Natural killer cell (primary cell): ENCODE measurements at regions not wholly inside any gene's neighbourhood (a gene's known extent, or its start where the extent isn't known, plus 50 kb on each side); places are given as distances from the start of the nearest gene placed in this dataset.

Experiments used
- ATAC-seq, 3 donors: fragments of 150-1000 bp in 2 of 3; fragments of 200-7000 bp in 1 of 3; cut with Tn5 transposase; 1 replicate in 1 of 3; 2 replicates in 2 of 3; pipeline ENCODE4 v1.10.0; 2021; ENCODE audit warnings: mild to moderate bottlenecking in 2 of 3, moderate library complexity in 2 of 3
- DNase-seq, 2 donors: peaks; one replicate each; pipeline versions ENCODE4 v3.0.0 to v3.0.0-alpha.2; 2013 to 2021; ENCODE audit warnings: mixed read lengths in 1 of 2
- H3K27ac ChIP-seq: one replicate; pipeline ENCODE4 v1.5.1; 2013; ENCODE audit warnings: mild to moderate bottlenecking, low read length
- H3K27me3 ChIP-seq: one replicate; pipeline ENCODE4 v1.6.1; 2013; ENCODE audit warnings: low read length; ENCODE audit not compliant: control insufficient read depth, insufficient read depth
- H3K36me3 ChIP-seq: one replicate; pipeline ENCODE4 v1.6.1; 2013; ENCODE audit warnings: low read length; ENCODE audit not compliant: control insufficient read depth, insufficient read depth
- H3K4me1 ChIP-seq: one replicate; pipeline ENCODE4 v1.6.1; 2013; ENCODE audit warnings: low read length; ENCODE audit not compliant: control insufficient read depth, insufficient read depth
- H3K4me3 ChIP-seq: one replicate; pipeline ENCODE4 v1.5.1; 2013; ENCODE audit warnings: low read length
- H3K9me3 ChIP-seq: one replicate; pipeline ENCODE4 v1.6.1; 2013; ENCODE audit warnings: low read length; ENCODE audit not compliant: control insufficient read depth, insufficient read depth
- H3K27ac Mint-ChIP-seq, 2 donors: one replicate each; pipeline ENCODE4 v1.8.0; 2022; ENCODE audit warnings: mild to moderate bottlenecking in 2 of 2, mixed read lengths in 2 of 2, moderate library complexity in 1 of 2
- H3K27me3 Mint-ChIP-seq, 2 donors: one replicate each; pipeline ENCODE4 v1.8.0; 2022; ENCODE audit warnings: low read depth in 2 of 2, mixed read lengths in 2 of 2
- H3K36me3 Mint-ChIP-seq: one replicate; pipeline ENCODE4 v1.8.0; 2022; ENCODE audit warnings: mixed read lengths
- H3K4me1 Mint-ChIP-seq, 2 donors: one replicate each; pipeline ENCODE4 v1.8.0; 2022; ENCODE audit warnings: mixed read lengths in 2 of 2
- H3K4me3 Mint-ChIP-seq: one replicate; pipeline ENCODE4 v1.8.0; 2022; ENCODE audit warnings: mild to moderate bottlenecking, moderate library complexity, mixed read lengths
- H3K9me3 Mint-ChIP-seq, 2 donors: one replicate each; pipeline ENCODE4 v1.8.0; 2022; ENCODE audit warnings: mixed read lengths in 2 of 2
- CTCF ChIP-seq: fragments of 200-600 bp; IDR thresholded peaks from one replicate; pipeline ENCODE4 v1.8.0; 2022; ENCODE audit warnings: antibody characterized with exemption
- WGBS: methylation state at CpG from one replicate; pipeline ENCODE4 v1.1.7; 2013; ENCODE audit warnings: missing lambda C conversion rate; ENCODE audit not compliant: insufficient coverage; 5-methylcytosine and 5-hydroxymethylcytosine counted together
- intact Hi-C: fragments of 100-400 bp; cut with micrococcal nuclease; formaldehyde crosslinking; loops from one replicate; pipeline ENCODE4 v1.14.2; 2022

GRCh38 chr9:1522219-1522767 lies 472.1 kb downstream of the DMRT2 start:
- intact Hi-C loops: no loop called here
- no peaks in the 10 kb centered on the region for H3K27me3 ChIP-seq
- no peak overlapping the region for H3K27ac Mint-ChIP-seq
- no peaks in the 10 kb centered on the region for H3K27me3 Mint-ChIP-seq
- WGBS: 77% methylated on average over 1 of the region's 1 CpG
- H3K4me1 ChIP-seq: no peaks in the 10 kb centered on the region
- H3K4me3 Mint-ChIP-seq: no peak overlapping the region
- TF ChIP-seq CTCF: no peak
- no peak for ATAC-seq
- H3K9me3 ChIP-seq: no peaks in the 10 kb centered on the region
- no peaks in the 10 kb centered on the region for H3K36me3 ChIP-seq
- no peak overlapping the region for H3K27ac ChIP-seq
- no peaks in the 10 kb centered on the region for H3K4me1 Mint-ChIP-seq
- no peak for DNase-seq
- H3K36me3 Mint-ChIP-seq: no peaks in the 10 kb centered on the region
- H3K9me3 Mint-ChIP-seq: peaks cover 0 to under 1% of the 10 kb centered on the region in 2 donors
- no peak overlapping the region for H3K4me3 ChIP-seq

- TF ChIP-seq CTCF: no peak
These were observed 478.3 kb downstream of the DMRT2 start for GRCh38 chr9:1528456-1528855.

GRCh38 chr9:1530696-1531095 lies 480.5 kb downstream of the DMRT2 start:
- Mint-ChIP-seq H3K4me3 (no peak overlapping the region), H3K9me3 (peaks cover 2 to 10% of the 10 kb centered on the region in 2 donors), H3K4me1 (no peaks in the 10 kb centered on the region), H3K27me3 (no peaks in the 10 kb centered on the region), H3K36me3 (no peaks in the 10 kb centered on the region), H3K27ac (no peak overlapping the region)
- Histone ChIP-seq H3K9me3 (peaks cover 2% of the 10 kb centered on the region), H3K4me1 (no peaks in the 10 kb centered on the region), H3K27ac (no peak overlapping the region), H3K36me3 (no peaks in the 10 kb centered on the region), H3K4me3 (no peak overlapping the region), H3K27me3 (no peaks in the 10 kb centered on the region)
- DNase-seq (no peak), ATAC-seq (no peak)
- 93% methylated on average over 3 of the region's 3 CpGs for WGBS
- no peak for TF ChIP-seq CTCF
- intact Hi-C loops: no loop called here

More at GRCh38 chr9:1528456-1528855, 478.3 kb downstream of the DMRT2 start:
- Histone ChIP-seq H3K36me3 (no peaks in the 10 kb centered on the region), H3K27ac (no peak overlapping the region), H3K27me3 (no peaks in the 10 kb centered on the region), H3K4me3 (no peak overlapping the region), H3K4me1 (no peaks in the 10 kb centered on the region), H3K9me3 (peaks cover 2% of the 10 kb centered on the region)
- Mint-ChIP-seq H3K27me3 (no peaks in the 10 kb centered on the region), H3K4me3 (no peak overlapping the region), H3K4me1 (no peaks in the 10 kb centered on the region), H3K36me3 (no peaks in the 10 kb centered on the region), H3K27ac (no peak overlapping the region), H3K9me3 (peaks cover 2 to 8% of the 10 kb centered on the region in 2 donors)
- ATAC-seq: no peak
- intact Hi-C loops: no loop called here
- DNase-seq: no peak
- WGBS: 65% methylated on average over 2 of the region's 2 CpGs

- no peak for DNase-seq
- WGBS: 80% methylated on average over 1 of the region's 1 CpG
- Mint-ChIP-seq H3K9me3 (peaks cover 2 to 10% of the 10 kb centered on the region in 2 donors), H3K27ac (no peak overlapping the region), H3K4me3 (no peak overlapping the region), H3K27me3 (no peaks in the 10 kb centered on the region), H3K36me3 (no peaks in the 10 kb centered on the region), H3K4me1 (no peaks in the 10 kb centered on the region)
- Histone ChIP-seq H3K27ac (no peak overlapping the region), H3K9me3 (peaks cover 2% of the 10 kb centered on the region), H3K36me3 (no peaks in the 10 kb centered on the region), H3K4me1 (no peaks in the 10 kb centered on the region), H3K27me3 (no peaks in the 10 kb centered on the region), H3K4me3 (no peak overlapping the region)
- no peak for TF ChIP-seq CTCF
- intact Hi-C loops: no loop called here
- no peak for ATAC-seq
These were observed 481.3 kb downstream of the DMRT2 start for GRCh38 chr9:1531424-1531823.
